GM08714 (cell line): ENCODE measurements at regions not wholly inside any gene's neighbourhood (a gene's known extent, or its start where the extent isn't known, plus 50 kb on each side); places are given as distances from the start of the nearest gene placed in this dataset.
"Not testable (repeated sequence)": the region's sequence is repeated elsewhere in the genome, so short reads cannot be mapped to it uniquely, and the experiment has no call there.

Experiments used
- H3K4me3 ChIP-seq: fragments of 200-500 bp; sonication (Bioruptor generic); 2 replicates; pipeline ENCODE4 v1.5.1; 2014; ENCODE audit warnings: mild to moderate bottlenecking, low read length, inconsistent platforms
- ZNF274 ChIP-seq: IDR thresholded peaks from 2 replicates; pipeline ENCODE4 v1.6.1; 2012; ENCODE audit warnings: mild to moderate bottlenecking, low read depth, low read length

- H3K4me3 ChIP-seq: no peak overlapping the region
- TF ChIP-seq ZNF274: no peak
Observed at GRCh38 chr5:38680094-38680825, 123.8 kb upstream of the LIFR start.

GRCh38 chr5:38681029-38681706 is 124.7 kb upstream of the LIFR start:
- no peak overlapping the region for H3K4me3 ChIP-seq
- no peak for TF ChIP-seq ZNF274

GRCh38 chr5:38681966-38682365 is 125.5 kb upstream of the LIFR start:
- no peak overlapping the region for H3K4me3 ChIP-seq
- TF ChIP-seq ZNF274: no peak

GRCh38 chr5:38686658-38687057 is 130.2 kb upstream of the LIFR start:
- no peak for TF ChIP-seq ZNF274
- H3K4me3 ChIP-seq: no peak overlapping the region

GRCh38 chr5:38692346-38692745 is 135.9 kb upstream of the LIFR start:
- H3K4me3 ChIP-seq: no peak overlapping the region
- no peak for TF ChIP-seq ZNF274

- TF ChIP-seq ZNF274: no peak
- no peak overlapping the region for H3K4me3 ChIP-seq
Observed at GRCh38 chr5:38692781-38693527, 136.5 kb upstream of the LIFR start.

GRCh38 chr5:38695021-38695958 is 138.8 kb upstream of the LIFR start:
- no peak overlapping the region for H3K4me3 ChIP-seq
- TF ChIP-seq ZNF274: no peak

GRCh38 chr5:38697013-38697412 is 140.6 kb upstream of the LIFR start:
- H3K4me3 ChIP-seq: no peak overlapping the region
- TF ChIP-seq ZNF274: no peak

- H3K4me3 ChIP-seq: not testable (repeated sequence)
Observed at GRCh38 chr5:38705529-38705928, 140.3 kb upstream of the OSMR start.

GRCh38 chr5:38706376-38706775 is 139.4 kb upstream of the OSMR start:
- no peak for TF ChIP-seq ZNF274
- H3K4me3 ChIP-seq: no peak overlapping the region

GRCh38 chr5:38707352-38708210 is 138.2 kb upstream of the OSMR start:
- H3K4me3 ChIP-seq: no peak overlapping the region
- TF ChIP-seq ZNF274: no peak

GRCh38 chr5:38709678-38710306 is 136.0 kb upstream of the OSMR start:
- TF ChIP-seq ZNF274: no peak
- H3K4me3 ChIP-seq: no peak overlapping the region

- TF ChIP-seq ZNF274: no peak
- H3K4me3 ChIP-seq: no peak overlapping the region
Observed at GRCh38 chr5:38710627-38711026, 135.2 kb upstream of the OSMR start.
